Immature natural killer cell (primary cell): ENCODE measurements at regions not wholly inside any gene's neighbourhood (a gene's known extent, or its start where the extent isn't known, plus 50 kb on each side); places are given as distances from the start of the nearest gene placed in this dataset.

Source experiments
- DNase-seq, 3 donors: peaks; one replicate each; pipeline ENCODE4 v3.0.0; 2022; ENCODE audit warnings: mixed read lengths in 1 of 3
- H3K27ac Mint-ChIP-seq, 6 donors: one replicate each; pipeline ENCODE4 v1.8.0; 2020; ENCODE audit warnings: mixed read lengths in 6 of 6, mild to moderate bottlenecking in 5 of 6, inconsistent platforms in 4 of 6, moderate library complexity in 3 of 6
- H3K27me3 Mint-ChIP-seq, 3 donors: one replicate each; pipeline ENCODE4 v1.8.0; 2020 to 2021; ENCODE audit warnings: low read depth in 3 of 3, mild to moderate bottlenecking in 3 of 3, mixed read lengths in 3 of 3, moderate library complexity in 3 of 3, inconsistent platforms in 1 of 3
- H3K36me3 Mint-ChIP-seq, 3 donors: one replicate each; pipeline ENCODE4 v1.8.0; 2020; ENCODE audit warnings: mixed read lengths in 3 of 3, inconsistent platforms in 2 of 3, mild to moderate bottlenecking in 2 of 3
- H3K4me1 Mint-ChIP-seq, 2 donors: one replicate each; pipeline ENCODE4 v1.8.0; 2020; ENCODE audit warnings: inconsistent platforms in 2 of 2, mild to moderate bottlenecking in 2 of 2, mixed read lengths in 2 of 2, moderate library complexity in 1 of 2
- H3K4me3 Mint-ChIP-seq, 5 donors: one replicate each; pipeline ENCODE4 v1.8.0; 2020; ENCODE audit warnings: mild to moderate bottlenecking in 5 of 5, mixed read lengths in 5 of 5, inconsistent platforms in 3 of 5, moderate library complexity in 3 of 5
- H3K9me3 Mint-ChIP-seq, 6 donors: one replicate each; pipeline ENCODE4 v1.8.0; 2020; ENCODE audit warnings: mild to moderate bottlenecking in 6 of 6, mixed read lengths in 6 of 6, inconsistent platforms in 4 of 6, moderate library complexity in 3 of 6

GRCh38 chr13:46968450-46968849 lies 71.6 kb upstream of the HTR2A start:
- DNase-seq = no peak
- H3K27me3 Mint-ChIP-seq = peaks cover 0 to 2% (median 0%) of the 10 kb centered on the region in 3 donors
- no peak overlapping the region for H3K27ac Mint-ChIP-seq
- H3K9me3 Mint-ChIP-seq = peaks cover 0 to 2% (median 0%) of the 10 kb centered on the region in 6 donors
- no peak overlapping the region for H3K4me3 Mint-ChIP-seq
- H3K36me3 Mint-ChIP-seq = no peaks in the 10 kb centered on the region
- no peaks in the 10 kb centered on the region for H3K4me1 Mint-ChIP-seq

- Mint-ChIP-seq H3K36me3 (no peaks in the 10 kb centered on the region), H3K27me3 (peaks cover 0 to 5% (median 0%) of the 10 kb centered on the region in 3 donors), H3K4me3 (no peak overlapping the region), H3K27ac (no peak overlapping the region), H3K4me1 (no peaks in the 10 kb centered on the region), H3K9me3 (peaks cover 0 to 2% (median 0%) of the 10 kb centered on the region in 6 donors)
- no peak for DNase-seq
These were observed 68.1 kb upstream of the HTR2A start for GRCh38 chr13:46964789-46965527.

GRCh38 chr13:46963904-46964303 lies 67.1 kb upstream of the HTR2A start:
- no peaks in the 10 kb centered on the region for H3K36me3 Mint-ChIP-seq
- no peaks in the 10 kb centered on the region for H3K4me1 Mint-ChIP-seq
- no peak for DNase-seq
- peaks cover 0 to 3% (median 0%) of the 10 kb centered on the region in 3 donors for H3K27me3 Mint-ChIP-seq
- no peak overlapping the region for H3K4me3 Mint-ChIP-seq
- peaks cover 0 to 2% (median 0%) of the 10 kb centered on the region in 6 donors for H3K9me3 Mint-ChIP-seq
- H3K27ac Mint-ChIP-seq = no peak overlapping the region

GRCh38 chr13:46962281-46962941 lies 65.6 kb upstream of the HTR2A start:
- H3K27ac Mint-ChIP-seq = no peak overlapping the region
- H3K36me3 Mint-ChIP-seq = no peaks in the 10 kb centered on the region
- H3K4me3 Mint-ChIP-seq = no peak overlapping the region
- DNase-seq = no peak
- H3K9me3 Mint-ChIP-seq = peaks cover 0 to 2% (median 0%) of the 10 kb centered on the region in 6 donors
- H3K4me1 Mint-ChIP-seq = no peaks in the 10 kb centered on the region
- H3K27me3 Mint-ChIP-seq = peaks cover 0 to 3% (median 3%) of the 10 kb centered on the region in 3 donors

GRCh38 chr13:46961719-46962118 lies 64.9 kb upstream of the HTR2A start:
- DNase-seq = no peak
- Mint-ChIP-seq H3K9me3 (peaks cover 0 to 2% (median 0%) of the 10 kb centered on the region in 6 donors), H3K4me1 (no peaks in the 10 kb centered on the region), H3K27me3 (peaks cover 0 to 3% (median 3%) of the 10 kb centered on the region in 3 donors), H3K27ac (no peak overlapping the region), H3K36me3 (no peaks in the 10 kb centered on the region), H3K4me3 (no peak overlapping the region)

GRCh38 chr13:46953941-46954340 lies 57.1 kb upstream of the HTR2A start:
- Mint-ChIP-seq H3K4me1 (no peaks in the 10 kb centered on the region), H3K27ac (no peak overlapping the region), H3K27me3 (peaks cover 2 to 3% (median 2%) of the 10 kb centered on the region in 3 donors), H3K4me3 (no peak overlapping the region), H3K36me3 (no peaks in the 10 kb centered on the region), H3K9me3 (peaks cover 0 to 2% (median 0%) of the 10 kb centered on the region in 6 donors)
- no peak for DNase-seq

- Mint-ChIP-seq H3K27ac (no peak overlapping the region), H3K27me3 (peaks cover 2 to 3% (median 2%) of the 10 kb centered on the region in 3 donors), H3K9me3 (peaks cover 0 to 2% (median 0%) of the 10 kb centered on the region in 6 donors), H3K4me1 (no peaks in the 10 kb centered on the region), H3K4me3 (no peak overlapping the region), H3K36me3 (no peaks in the 10 kb centered on the region)
- DNase-seq = no peak
These were observed 56.5 kb upstream of the HTR2A start for GRCh38 chr13:46953331-46953730.

GRCh38 chr13:46951516-46951915 lies 54.7 kb upstream of the HTR2A start:
- no peak overlapping the region for H3K27ac Mint-ChIP-seq
- H3K36me3 Mint-ChIP-seq = no peaks in the 10 kb centered on the region
- H3K27me3 Mint-ChIP-seq = peaks cover 0 to 2% (median 2%) of the 10 kb centered on the region in 3 donors

GRCh38 chr13:46949211-46949610 lies 52.4 kb upstream of the HTR2A start:
- Mint-ChIP-seq H3K27me3 (peaks cover 0 to 4% (median 2%) of the 10 kb centered on the region in 3 donors), H3K4me3 (no peak overlapping the region), H3K36me3 (no peaks in the 10 kb centered on the region), H3K4me1 (no peaks in the 10 kb centered on the region), H3K9me3 (peaks cover 0 to under 1% (median 0%) of the 10 kb centered on the region in 6 donors), H3K27ac (no peak overlapping the region)
- DNase-seq = no peak

More at GRCh38 chr13:46951516-46951915, 54.7 kb upstream of the HTR2A start:
- no peak overlapping the region for H3K4me3 Mint-ChIP-seq
- H3K9me3 Mint-ChIP-seq = peaks cover 0 to 2% (median 0%) of the 10 kb centered on the region in 6 donors
- H3K4me1 Mint-ChIP-seq = no peaks in the 10 kb centered on the region
- DNase-seq = no peak

- Mint-ChIP-seq H3K4me1 (no peaks in the 10 kb centered on the region), H3K36me3 (no peaks in the 10 kb centered on the region), H3K27ac (no peak overlapping the region), H3K4me3 (no peak overlapping the region), H3K27me3 (peaks cover 0 to 8% (median 2%) of the 10 kb centered on the region in 3 donors), H3K9me3 (peaks cover 0 to 8% (median 0%) of the 10 kb centered on the region in 6 donors)
- no peak for DNase-seq
These were observed 51.5 kb upstream of the HTR2A start for GRCh38 chr13:46948338-46948737.

- no peak for DNase-seq
- H3K4me3 Mint-ChIP-seq = no peak overlapping the region
These were observed 50.8 kb upstream of the HTR2A start for GRCh38 chr13:46947425-46948191.

More at GRCh38 chr13:46947425-46948191, 50.8 kb upstream of the HTR2A start:
- Mint-ChIP-seq H3K36me3 (no peaks in the 10 kb centered on the region), H3K27ac (no peak overlapping the region), H3K4me1 (no peaks in the 10 kb centered on the region), H3K27me3 (peaks cover 0 to 8% (median 2%) of the 10 kb centered on the region in 3 donors), H3K9me3 (peaks cover 0 to 8% (median 2%) of the 10 kb centered on the region in 6 donors)
